Gastroesophageal sphincter (tissue), 3 donors: ENCODE measurements at regions not wholly inside any gene's neighbourhood (a gene's known extent, or its start where the extent isn't known, plus 50 kb on each side); places are given as distances from the start of the nearest gene placed in this dataset.

Experiments used
- CTCF ChIP-seq, 4 experiments: fragments of 200-600 bp in 2 of 4; fragments of 450-650 bp in 2 of 4; sonication (generic) in 1 of 4; IDR thresholded peaks; one replicate each; pipeline ENCODE4 v1.5.1; 2017 to 2019; ENCODE audit warnings: antibody characterized with exemption in 4 of 4, mild to moderate bottlenecking in 2 of 4, moderate library complexity in 2 of 4
- POLR2A ChIP-seq, 2 donors: fragments of 450-650 bp; IDR thresholded peaks; one replicate each; pipeline ENCODE4 v1.6.1; 2017; ENCODE audit warnings: antibody characterized with exemption in 2 of 2, mild to moderate bottlenecking in 2 of 2, moderate library complexity in 1 of 2
- POLR2AphosphoS5 ChIP-seq: sonication (generic); formaldehyde crosslinking; IDR thresholded peaks from one replicate; pipeline ENCODE4 v1.6.1; 2017; ENCODE audit warnings: antibody characterized with exemption

- TF ChIP-seq CTCF (IDR thresholded peaks at IDR 0.05) (no peak), POLR2A (IDR thresholded peaks at IDR 0.05) (no peak), POLR2AphosphoS5 (no peak)
Observed at GRCh38 chr5:3349704-3350565, 245.7 kb upstream of the IRX1 start.
